RCC 7860 (cell line): ENCODE measurements at regions not wholly inside any gene's neighbourhood (a gene's known extent, or its start where the extent isn't known, plus 50 kb on each side); places are given as distances from the start of the nearest gene placed in this dataset.

Experiments
- DNase-seq: peaks from one replicate; pipeline ENCODE4 v3.0.0-alpha.2; 2015; ENCODE audit warnings: low spot score
- FAIRE-seq: peaks from 2 replicates; lab custom pipeline; 2012; peaks lifted over from hg19 to GRCh38; lab: Jason Lieb, UNC

- no peak for FAIRE-seq
- DNase-seq, result peak; percentile 73
These were observed 259.1 kb upstream of the TPM1 start for GRCh38 chr15:62783303-62783957.

GRCh38 chr15:62785881-62786828 is 256.4 kb upstream of the TPM1 start:
- FAIRE-seq, result no peak
- DNase-seq, result no peak

- DNase-seq (no peak), FAIRE-seq (no peak)
These were observed 255.1 kb upstream of the TPM1 start for GRCh38 chr15:62787401-62787800.

GRCh38 chr15:62788224-62788623 is 254.3 kb upstream of the TPM1 start:
- DNase-seq (no peak), FAIRE-seq (no peak)

DNA sequence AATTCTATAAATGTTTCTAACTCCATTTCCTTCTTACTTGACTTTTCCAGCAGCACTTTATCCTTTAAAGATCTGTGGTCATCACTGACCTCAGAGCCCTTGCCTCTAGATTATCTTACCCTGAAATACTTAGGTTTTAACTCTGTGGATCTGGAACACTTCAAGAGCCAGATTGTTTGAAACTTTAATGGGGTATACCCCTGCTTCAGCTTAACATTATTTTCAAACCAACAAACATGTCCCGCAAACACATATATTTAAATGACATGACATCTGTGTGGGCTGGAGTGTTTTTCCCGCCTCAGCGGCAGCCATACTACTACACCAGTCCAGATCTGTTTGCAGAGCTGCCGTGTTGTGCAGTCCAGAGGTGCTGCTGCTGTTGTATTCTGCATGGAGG is 252.0 kb upstream of the TPM1 start:
- no peak for DNase-seq
- no peak for FAIRE-seq

DNA sequence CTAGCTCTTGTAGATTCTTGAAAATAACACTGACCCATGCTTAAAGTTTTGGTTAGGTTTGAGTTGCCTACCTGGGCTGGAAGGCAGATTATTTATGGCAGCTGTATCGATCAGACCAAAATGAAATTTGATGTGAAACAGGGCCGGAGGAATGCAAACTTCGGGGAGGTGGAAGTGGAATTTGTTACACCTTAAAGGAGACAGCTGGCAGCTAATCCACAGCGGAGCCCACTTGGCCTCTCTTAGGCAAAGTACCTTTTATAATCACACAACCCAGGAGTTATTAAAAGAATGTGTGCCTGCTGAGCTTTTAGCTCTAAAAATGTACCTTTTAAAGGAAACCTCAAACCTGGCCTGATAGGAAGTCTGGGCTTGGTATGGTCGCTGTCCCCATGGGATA is 250.9 kb upstream of the TPM1 start:
- DNase-seq, result no peak
- no peak for FAIRE-seq

DNA sequence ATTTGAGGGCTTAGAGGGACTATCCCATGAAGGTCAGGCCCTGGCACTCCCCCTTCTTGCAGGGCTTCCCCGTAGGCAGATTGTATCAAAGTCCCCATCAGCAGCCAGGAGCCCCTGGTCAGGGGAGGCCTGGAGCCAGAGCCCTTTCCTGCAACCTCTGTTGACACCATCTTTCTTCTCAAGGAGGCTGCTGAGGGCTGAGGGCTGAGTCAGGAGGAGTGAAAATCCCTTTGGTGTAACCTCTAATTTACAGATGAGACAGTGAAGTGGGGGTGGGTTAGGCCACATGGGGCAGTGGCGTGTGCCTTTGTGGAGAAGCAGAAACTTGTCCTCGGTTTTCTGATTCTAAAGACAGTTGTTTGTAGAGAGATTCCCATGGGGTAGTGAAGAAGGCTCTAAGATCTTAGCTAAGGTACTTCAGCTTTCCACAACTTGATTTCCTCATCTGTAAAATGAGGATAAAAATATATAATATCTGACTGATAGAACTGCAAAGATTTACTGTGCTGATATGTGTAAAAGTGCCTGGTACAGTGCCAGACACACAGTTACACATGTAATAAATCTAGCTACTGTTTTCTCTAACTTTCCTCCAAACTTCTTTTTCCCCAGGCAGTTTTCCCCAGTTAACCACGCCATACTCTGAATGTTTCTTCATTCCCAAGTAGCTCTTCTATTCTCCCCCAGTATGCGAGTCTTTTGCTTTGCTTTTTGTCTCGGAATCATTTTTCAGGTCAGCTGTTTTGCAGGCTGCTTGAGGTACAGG is 249.4 kb upstream of the TPM1 start:
- DNase-seq, result no peak
- no peak for FAIRE-seq

- FAIRE-seq (no peak), DNase-seq (no peak)
These were observed 248.8 kb upstream of the TPM1 start for GRCh38 chr15:62793752-62794144.

GRCh38 chr15:62795171-62795570 is 247.4 kb upstream of the TPM1 start:
- FAIRE-seq (no peak), DNase-seq (no peak)

- FAIRE-seq (no peak), DNase-seq (no peak)
These were observed 246.5 kb upstream of the TPM1 start for GRCh38 chr15:62795700-62796695.

DNA sequence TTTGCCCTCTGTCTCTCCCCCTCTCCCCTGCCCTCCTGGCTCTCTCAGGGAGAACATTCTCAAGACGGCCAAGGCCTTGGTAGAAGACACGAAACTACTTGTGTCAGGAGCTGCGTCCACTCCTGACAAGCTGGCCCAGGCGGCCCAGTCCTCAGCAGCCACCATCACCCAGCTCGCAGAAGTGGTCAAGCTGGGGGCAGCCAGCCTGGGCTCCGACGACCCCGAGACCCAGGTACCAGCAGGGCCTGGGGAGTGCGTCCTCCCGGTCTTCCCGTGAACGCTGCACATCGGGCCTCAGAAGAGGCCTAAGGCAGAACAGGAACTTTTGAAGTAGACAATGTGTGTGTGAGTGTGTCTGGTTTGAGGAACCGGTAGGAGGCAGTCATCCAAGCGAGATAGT is 245.4 kb upstream of the TPM1 start:
- FAIRE-seq (no peak), DNase-seq (no peak)

- FAIRE-seq, result no peak
- no peak for DNase-seq
These were observed 244.0 kb upstream of the TPM1 start for GRCh38 chr15:62798536-62798935.

GRCh38 chr15:62799037-62799436 is 243.5 kb upstream of the TPM1 start:
- DNase-seq (no peak), FAIRE-seq (no peak)

- no peak for FAIRE-seq
These were observed 242.6 kb upstream of the TPM1 start for GRCh38 chr15:62799919-62800318.

GRCh38 chr15:62802612-62803011 is 239.9 kb upstream of the TPM1 start:
- DNase-seq (no peak), FAIRE-seq (no peak)

More at GRCh38 chr15:62799919-62800318, 242.6 kb upstream of the TPM1 start:
- DNase-seq, result no peak

DNA sequence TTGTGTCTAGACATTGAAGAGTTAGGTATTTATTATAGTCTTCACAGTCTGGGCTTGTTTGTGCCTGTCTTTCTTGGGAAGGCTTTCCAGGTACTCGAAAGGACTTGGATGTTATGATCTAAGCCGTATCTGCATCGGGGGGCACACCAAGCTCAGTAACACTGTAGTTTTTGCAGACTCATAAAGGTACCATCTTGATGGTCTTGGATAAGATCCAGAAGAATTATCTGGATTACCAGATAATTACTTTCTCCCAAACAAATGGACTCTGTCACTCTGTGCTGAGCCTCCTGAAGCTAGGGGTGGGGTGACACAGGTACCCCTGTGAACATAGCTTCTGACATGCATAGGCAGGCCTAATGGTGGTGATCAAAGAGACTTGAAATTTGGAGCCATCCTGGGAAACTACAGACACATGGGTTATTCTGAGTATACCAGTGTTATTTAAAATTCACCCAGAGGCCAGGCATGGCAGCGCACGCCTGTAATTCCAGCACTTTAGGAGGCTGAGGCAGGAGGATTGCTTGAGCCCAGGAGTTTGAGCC is 238.6 kb upstream of the TPM1 start:
- DNase-seq (no peak), FAIRE-seq (no peak)

DNA sequence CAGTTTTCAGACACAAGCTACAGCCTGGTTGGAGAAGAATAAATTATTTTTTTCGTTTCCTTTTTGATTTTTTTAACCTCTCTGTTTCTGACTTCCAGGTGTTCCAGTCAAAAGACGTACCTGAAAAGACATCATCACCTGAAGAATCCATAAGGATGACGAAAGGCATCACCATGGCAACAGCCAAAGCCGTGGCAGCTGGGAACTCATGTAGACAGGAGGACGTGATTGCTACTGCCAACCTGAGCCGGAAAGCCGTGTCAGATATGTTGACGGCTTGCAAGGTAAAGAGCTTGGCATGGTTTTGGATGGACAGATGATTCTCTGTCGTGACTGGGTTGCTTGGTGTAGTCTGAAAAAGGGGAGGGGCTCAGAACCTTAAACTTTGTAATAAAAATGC is 237.0 kb upstream of the TPM1 start:
- FAIRE-seq (no peak), DNase-seq (no peak)

DNA sequence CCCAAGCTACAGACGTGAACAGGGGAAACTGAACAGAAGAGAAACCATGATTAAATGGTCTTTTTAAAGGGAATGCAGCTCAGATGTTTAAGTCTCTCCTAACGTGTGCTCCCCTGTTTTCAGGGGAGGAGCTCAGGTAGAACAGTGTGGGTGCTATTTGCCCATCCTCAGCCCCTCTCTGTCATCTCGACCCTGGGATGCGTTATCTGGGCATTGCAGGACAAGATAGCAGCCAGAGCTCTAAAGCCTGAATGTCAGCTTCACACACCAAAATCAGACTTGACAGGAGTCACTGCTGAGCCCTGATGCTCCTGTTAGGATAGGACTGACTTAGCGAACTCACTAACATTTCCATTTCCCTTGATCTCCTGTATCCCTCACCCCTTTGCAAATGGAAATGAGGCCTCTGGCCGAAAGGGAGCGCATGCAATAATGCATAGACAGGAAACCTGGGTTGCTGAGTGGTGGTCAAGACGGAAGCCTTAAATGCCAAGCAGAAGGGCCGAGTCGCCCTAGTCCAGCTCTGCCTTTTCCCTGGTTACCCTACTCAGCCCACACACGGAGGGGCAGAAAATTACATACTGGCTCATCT is 234.9 kb upstream of the TPM1 start:
- DNase-seq (no peak), FAIRE-seq (no peak)

DNA sequence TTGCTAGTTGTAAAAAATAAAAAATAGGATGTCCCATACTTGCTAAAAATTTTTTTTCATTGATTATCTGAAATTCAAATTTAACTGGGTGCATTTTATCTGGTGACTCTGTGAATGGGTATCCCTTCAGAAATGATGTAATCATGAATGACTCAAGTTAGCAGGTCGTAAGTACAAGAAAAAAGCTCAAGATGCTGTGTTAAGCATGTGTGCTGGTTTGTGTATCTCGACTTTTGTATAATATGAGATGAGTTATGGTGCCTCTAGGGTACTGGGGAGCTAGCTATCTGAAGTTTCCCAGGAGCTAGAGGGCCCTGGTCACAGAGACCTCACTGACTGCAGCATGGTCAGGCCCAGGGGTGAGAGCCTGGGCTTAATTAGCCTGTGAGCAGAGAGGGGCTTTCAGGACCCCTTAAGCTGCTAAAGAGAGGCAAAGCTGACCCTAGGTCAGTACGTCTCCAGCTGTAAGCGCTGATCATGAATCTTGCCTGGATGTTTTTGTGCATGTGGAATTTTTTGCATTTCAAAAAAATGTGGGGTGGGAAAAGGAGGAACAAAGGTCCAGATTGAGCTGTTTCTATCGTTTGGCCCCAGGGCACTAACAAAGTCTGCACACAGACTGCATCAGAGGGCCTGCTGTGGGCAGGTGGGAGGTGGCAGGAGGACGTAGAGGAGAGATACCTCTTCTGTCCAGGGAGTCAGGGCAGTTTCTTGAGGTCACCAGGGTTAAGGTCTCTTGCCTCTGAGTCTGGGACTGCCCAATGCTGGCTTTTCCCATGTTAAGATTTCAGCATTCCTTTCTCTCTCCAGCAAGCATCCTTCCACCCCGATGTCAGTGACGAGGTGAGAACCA is 233.2 kb upstream of the TPM1 start:
- no peak for FAIRE-seq
- DNase-seq, result peak; percentile 35
